ENCODE measurements at regions not wholly inside any gene's neighbourhood (a gene's known extent, or its start where the extent isn't known, plus 50 kb on each side); places are given as distances from the start of the nearest gene placed in this dataset.

GRCh38 chr12:94868161-94868560 is 135.3 kb downstream of the NDUFA12 start:
- TF ChIP-seq CTCF (IDR thresholded peaks at IDR 0.05) (no peak), EP300 (IDR thresholded peaks at IDR 0.05) (no peak), POLR2AphosphoS5 (IDR thresholded peaks at IDR 0.05) (no peak)

Data from suprapubic skin (tissue), 4 donors.